MM.1S (cell line): ENCODE measurements at regions not wholly inside any gene's neighbourhood (a gene's known extent, or its start where the extent isn't known, plus 50 kb on each side); places are given as distances from the start of the nearest gene placed in this dataset.

Experiments
- DNase-seq: peaks from one replicate; pipeline ENCODE4 v3.0.0-alpha.2; 2015
- H2AFZ ChIP-seq: fragments of 300-600 bp; sonication (generic); 2 replicates; pipeline ENCODE4 v1.6.0; 2016; ENCODE audit warnings: antibody characterized with exemption, low read length
- H3F3A ChIP-seq: fragments of 300-600 bp; sonication (generic); 2 replicates; pipeline ENCODE4 v1.6.1; 2016; ENCODE audit warnings: mild to moderate bottlenecking, antibody characterized with exemption, low read length, moderate library complexity, mixed read lengths; ENCODE audit not compliant: insufficient read depth
- H3K27ac ChIP-seq: fragments of 300-600 bp; sonication (generic); 2 replicates; pipeline ENCODE4 v1.5.1; 2016; ENCODE audit warnings: mild to moderate bottlenecking, low read length
- H3K27me3 ChIP-seq: fragments of 300-600 bp; sonication (generic); replicated peaks from 2 replicates; pipeline ENCODE4 v1.6.0; 2016; ENCODE audit warnings: low read length; ENCODE audit not compliant: insufficient read depth
- H3K36me3 ChIP-seq: fragments of 300-600 bp; sonication (generic); replicated peaks from 2 replicates; pipeline ENCODE4 v1.6.1; 2016; ENCODE audit warnings: mild to moderate bottlenecking, low read length, mixed read lengths; ENCODE audit not compliant: insufficient read depth
- H3K4me1 ChIP-seq: fragments of 300-600 bp; sonication (generic); 2 replicates; pipeline ENCODE4 v1.6.1; 2016; ENCODE audit warnings: low read length, mixed read lengths
- H3K4me2 ChIP-seq: fragments of 300-600 bp; sonication (generic); 2 replicates; pipeline ENCODE4 v1.6.0; 2016; ENCODE audit warnings: low read depth, low read length
- H3K4me3 ChIP-seq: fragments of 300-600 bp; sonication (generic); 2 replicates; pipeline ENCODE4 v1.5.1; 2016; ENCODE audit warnings: low read length, mixed read lengths
- H3K79me2 ChIP-seq: fragments of 300-600 bp; sonication (generic); 2 replicates; pipeline ENCODE4 v1.6.1; 2016; ENCODE audit warnings: mixed run types, low read length, mixed read lengths
- H3K9ac ChIP-seq: fragments of 300-600 bp; sonication (generic); 2 replicates; pipeline ENCODE4 v1.6.1; 2016; ENCODE audit warnings: low read length, mixed read lengths
- H3K9me2 ChIP-seq: fragments of 300-600 bp; sonication (generic); replicated peaks from 2 replicates; pipeline ENCODE4 v1.6.1; 2016; ENCODE audit warnings: mild to moderate bottlenecking, low read length, mixed read lengths; ENCODE audit not compliant: insufficient read depth
- H3K9me3 ChIP-seq: fragments of 300-600 bp; sonication (generic); replicated peaks from 2 replicates; pipeline ENCODE4 v1.6.1; 2016; ENCODE audit warnings: mild to moderate bottlenecking, low read length, mixed read lengths; ENCODE audit not compliant: insufficient read depth
- H4K20me1 ChIP-seq: fragments of 300-600 bp; sonication (generic); 2 replicates; pipeline ENCODE4 v1.6.1; 2016; ENCODE audit warnings: mild to moderate bottlenecking, low read length, moderate library complexity, mixed read lengths; ENCODE audit not compliant: insufficient read depth
- EZH2 ChIP-seq: fragments of 300-600 bp; sonication (generic); optimal IDR thresholded peaks from 2 replicates; pipeline ENCODE3; 2017; ENCODE audit warnings: low read depth, mild to moderate bottlenecking, antibody characterized with exemption, low read length, mixed read lengths
- EZH2phosphoT487 ChIP-seq: fragments of 300-600 bp; sonication (generic); IDR thresholded peaks from 2 replicates; pipeline ENCODE4 v1.6.1; 2018; ENCODE audit warnings: antibody characterized with exemption, low read length
- TF ChIP-seq, protein P1 (sequence below): fragments of 300-600 bp; sonication (generic); IDR thresholded peaks from 2 replicates; pipeline ENCODE4 v1.5.1; 2016; ENCODE audit warnings: antibody characterized with exemption, low read length, mixed read lengths

DNA sequence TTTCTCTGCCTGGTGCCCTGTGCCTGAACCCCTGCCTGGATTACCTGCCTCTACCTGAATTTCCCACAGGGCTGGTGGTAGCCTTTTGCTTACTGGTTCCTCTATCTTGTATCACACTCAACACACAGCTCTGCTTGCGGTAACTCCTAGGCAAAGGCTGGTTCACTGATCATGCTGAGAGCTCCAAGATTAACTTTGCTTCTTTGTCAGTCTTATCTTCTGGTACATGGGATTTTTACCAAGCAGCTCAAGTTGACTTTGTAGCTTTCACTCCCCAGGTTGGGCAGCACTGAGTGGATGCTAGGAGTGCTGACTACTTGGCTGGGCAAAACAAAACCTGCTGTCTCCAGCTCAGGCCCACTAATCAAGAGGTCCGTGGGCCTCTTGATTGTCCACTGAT lies 145.9 kb upstream of the GLRA1 start:
- Histone ChIP-seq H3K9me3 (no peaks in the 10 kb centered on the region), H3K27ac (no peak overlapping the region), H3K4me1 (no peaks in the 10 kb centered on the region), H3K4me3 (no peak overlapping the region), H3K27me3 (no peaks in the 10 kb centered on the region), H3K36me3 (no peaks in the 10 kb centered on the region), H3K79me2 (no peaks in the 10 kb centered on the region), H3F3A (no peaks in the 10 kb centered on the region), H3K9me2 (no peaks in the 10 kb centered on the region), H4K20me1 (no peaks in the 10 kb centered on the region), H3K9ac (no peak overlapping the region), H3K4me2 (no peak overlapping the region), H2AFZ (no peak overlapping the region)
- no peak for TF ChIP-seq EZH2phosphoT487
- TF ChIP-seq EZH2 = no peak
- TF ChIP-seq, protein P1, sequence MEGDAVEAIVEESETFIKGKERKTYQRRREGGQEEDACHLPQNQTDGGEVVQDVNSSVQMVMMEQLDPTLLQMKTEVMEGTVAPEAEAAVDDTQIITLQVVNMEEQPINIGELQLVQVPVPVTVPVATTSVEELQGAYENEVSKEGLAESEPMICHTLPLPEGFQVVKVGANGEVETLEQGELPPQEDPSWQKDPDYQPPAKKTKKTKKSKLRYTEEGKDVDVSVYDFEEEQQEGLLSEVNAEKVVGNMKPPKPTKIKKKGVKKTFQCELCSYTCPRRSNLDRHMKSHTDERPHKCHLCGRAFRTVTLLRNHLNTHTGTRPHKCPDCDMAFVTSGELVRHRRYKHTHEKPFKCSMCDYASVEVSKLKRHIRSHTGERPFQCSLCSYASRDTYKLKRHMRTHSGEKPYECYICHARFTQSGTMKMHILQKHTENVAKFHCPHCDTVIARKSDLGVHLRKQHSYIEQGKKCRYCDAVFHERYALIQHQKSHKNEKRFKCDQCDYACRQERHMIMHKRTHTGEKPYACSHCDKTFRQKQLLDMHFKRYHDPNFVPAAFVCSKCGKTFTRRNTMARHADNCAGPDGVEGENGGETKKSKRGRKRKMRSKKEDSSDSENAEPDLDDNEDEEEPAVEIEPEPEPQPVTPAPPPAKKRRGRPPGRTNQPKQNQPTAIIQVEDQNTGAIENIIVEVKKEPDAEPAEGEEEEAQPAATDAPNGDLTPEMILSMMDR = no peak
- no peak for DNase-seq

DNA sequence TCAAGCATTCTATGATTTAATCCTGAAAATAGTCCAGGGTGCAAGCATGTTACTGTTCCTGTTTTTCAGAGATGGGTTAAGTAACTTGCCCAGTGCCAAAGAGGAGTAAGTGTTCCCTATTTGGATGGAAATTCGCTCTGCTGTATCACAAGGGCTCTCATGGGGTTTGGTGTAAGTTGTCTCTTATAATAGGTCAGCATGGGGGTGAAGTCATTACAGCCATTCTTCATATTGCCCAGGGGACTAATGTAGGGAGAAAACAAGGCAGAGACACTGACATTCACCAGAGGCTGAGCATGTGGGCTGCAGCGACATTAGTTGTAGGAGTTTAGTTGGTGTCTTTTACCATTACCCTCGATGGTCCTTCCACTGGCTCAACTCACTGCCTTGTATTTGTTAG lies 142.1 kb upstream of the GLRA1 start:
- Histone ChIP-seq H3K79me2 (no peaks in the 10 kb centered on the region), H3K27ac (no peak overlapping the region), H3K4me1 (no peaks in the 10 kb centered on the region), H2AFZ (no peak overlapping the region), H3K36me3 (no peaks in the 10 kb centered on the region), H3F3A (no peaks in the 10 kb centered on the region), H3K4me2 (no peak overlapping the region), H4K20me1 (no peaks in the 10 kb centered on the region), H3K4me3 (no peak overlapping the region), H3K9me3 (no peaks in the 10 kb centered on the region), H3K9ac (no peak overlapping the region), H3K9me2 (no peaks in the 10 kb centered on the region), H3K27me3 (no peaks in the 10 kb centered on the region)
- TF ChIP-seq, protein P1 = no peak
- TF ChIP-seq EZH2phosphoT487 = no peak
- TF ChIP-seq EZH2 = no peak
- no peak for DNase-seq

DNA sequence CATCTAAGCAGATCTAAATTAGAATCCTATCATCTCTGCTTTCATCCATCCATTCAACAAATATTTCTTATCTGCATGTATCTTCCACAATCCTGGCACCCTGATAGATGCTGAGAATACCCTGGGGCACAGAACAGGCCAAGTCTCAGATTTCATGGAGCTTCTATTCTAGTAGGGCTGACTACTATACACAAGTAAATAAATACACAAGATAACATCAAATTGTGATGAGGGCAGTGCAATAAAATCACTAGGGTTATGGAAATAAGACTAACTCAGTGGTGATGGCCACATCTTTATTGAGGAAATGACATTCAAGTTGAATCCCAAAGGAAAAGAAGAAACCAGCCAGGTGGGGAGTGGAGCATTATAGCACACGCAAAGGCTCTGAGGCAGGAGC lies 138.4 kb upstream of the GLRA1 start:
- DNase-seq = no peak
- Histone ChIP-seq H3K27me3 (no peaks in the 10 kb centered on the region), H3K79me2 (no peaks in the 10 kb centered on the region), H3K9me2 (no peaks in the 10 kb centered on the region), H3K36me3 (no peaks in the 10 kb centered on the region), H3K4me3 (no peak overlapping the region), H3K9me3 (no peaks in the 10 kb centered on the region), H2AFZ (no peak overlapping the region), H3K27ac (no peak overlapping the region), H3F3A (no peaks in the 10 kb centered on the region), H3K9ac (no peak overlapping the region), H4K20me1 (no peaks in the 10 kb centered on the region), H3K4me2 (no peak overlapping the region), H3K4me1 (no peaks in the 10 kb centered on the region)
- TF ChIP-seq, protein P1 = no peak
- TF ChIP-seq EZH2phosphoT487 = no peak
- no peak for TF ChIP-seq EZH2
